ENCODE measurements at regions not wholly inside any gene's neighbourhood (a gene's known extent, or its start where the extent isn't known, plus 50 kb on each side); places are given as distances from the start of the nearest gene placed in this dataset.

DNA sequence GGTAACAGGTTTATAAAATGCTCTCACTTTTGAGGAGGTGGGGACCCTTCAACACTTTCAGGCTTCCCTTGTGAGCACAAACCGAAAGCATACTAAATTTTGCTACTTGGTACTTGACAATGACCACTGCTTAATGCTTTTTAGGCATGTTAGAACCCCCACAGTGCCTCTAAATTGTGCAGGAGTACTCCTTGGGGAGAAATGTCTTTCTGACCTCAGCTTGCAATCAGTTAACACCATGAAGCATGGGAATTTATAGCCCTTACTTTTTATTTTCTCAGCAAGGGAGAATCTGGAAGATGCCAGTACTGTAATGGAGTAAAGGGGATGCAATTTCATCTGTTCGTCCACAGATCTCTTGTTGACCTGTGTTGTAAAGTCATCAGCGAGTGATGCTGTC is 308.9 kb upstream of the TBC1D5 start:
- ChIA-PET CTCF (no interaction called here), POLR2A (no interaction called here)
- no peak for TF ChIP-seq ELF4 (IDR thresholded peaks at IDR 0.05)
- TF ChIP-seq TARDBP (IDR thresholded peaks at IDR 0.05), result no peak
- TF ChIP-seq, protein P1, sequence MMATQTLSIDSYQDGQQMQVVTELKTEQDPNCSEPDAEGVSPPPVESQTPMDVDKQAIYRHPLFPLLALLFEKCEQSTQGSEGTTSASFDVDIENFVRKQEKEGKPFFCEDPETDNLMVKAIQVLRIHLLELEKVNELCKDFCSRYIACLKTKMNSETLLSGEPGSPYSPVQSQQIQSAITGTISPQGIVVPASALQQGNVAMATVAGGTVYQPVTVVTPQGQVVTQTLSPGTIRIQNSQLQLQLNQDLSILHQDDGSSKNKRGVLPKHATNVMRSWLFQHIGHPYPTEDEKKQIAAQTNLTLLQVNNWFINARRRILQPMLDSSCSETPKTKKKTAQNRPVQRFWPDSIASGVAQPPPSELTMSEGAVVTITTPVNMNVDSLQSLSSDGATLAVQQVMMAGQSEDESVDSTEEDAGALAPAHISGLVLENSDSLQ (IDR thresholded peaks at IDR 0.05), result no peak
- no peak for TF ChIP-seq CTBP1 (IDR thresholded peaks at IDR 0.05; ENCODE audit: borderline replicate concordance)
- no peak for TF ChIP-seq ARNT (IDR thresholded peaks at IDR 0.05)
- TF ChIP-seq SP1 (IDR thresholded peaks at IDR 0.05), result no peak
- no peak for TF ChIP-seq NFRKB (IDR thresholded peaks at IDR 0.05)
- TF ChIP-seq L3MBTL2 (conservative IDR thresholded peaks at IDR 0.05), result no peak
- TF ChIP-seq HDGF (IDR thresholded peaks at IDR 0.05; ENCODE audit: borderline replicate concordance), result no peak
- no peak for TF ChIP-seq ZNF384 (IDR thresholded peaks at IDR 0.05)
- TF ChIP-seq SUZ12 (IDR thresholded peaks at IDR 0.05), result no peak
- no peak for TF ChIP-seq FOXK2 (IDR thresholded peaks at IDR 0.05)
- TF ChIP-seq FOXA1 (IDR thresholded peaks at IDR 0.05), result no peak
- TF ChIP-seq BHLHE40 (IDR thresholded peaks at IDR 0.05; ENCODE audit: borderline replicate concordance), result no peak
- no peak for TF ChIP-seq FOXM1 (IDR thresholded peaks at IDR 0.05; ENCODE audit: borderline replicate concordance)
- no peak for TF ChIP-seq LEF1 (IDR thresholded peaks at IDR 0.05; ENCODE audit: borderline replicate concordance)
- DNase-seq (ENCODE audit: extremely low spot score), result no peak

DNA sequence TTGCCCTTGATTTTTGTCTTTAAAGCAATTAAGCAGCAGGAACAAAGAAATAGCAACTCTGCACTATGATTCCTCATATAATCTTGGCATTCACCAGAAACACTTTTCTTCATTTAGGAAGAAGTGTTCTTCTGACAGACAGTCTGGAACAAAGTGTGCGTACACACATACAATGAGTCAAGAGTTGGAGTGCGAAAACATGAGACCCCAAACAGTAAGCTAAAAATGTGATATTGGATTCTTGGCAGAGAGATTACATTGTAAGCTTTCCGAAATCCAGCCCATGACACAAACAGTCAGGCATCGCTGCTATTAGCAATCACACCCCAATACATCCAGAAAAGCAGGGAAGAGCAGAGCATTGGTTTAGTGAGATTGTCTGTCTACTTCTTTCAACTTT is 306.7 kb upstream of the TBC1D5 start:
- TF ChIP-seq FOXA1 (IDR thresholded peaks at IDR 0.05), result no peak
- TF ChIP-seq ARNT (IDR thresholded peaks at IDR 0.05), result no peak
- no peak for TF ChIP-seq SP1 (IDR thresholded peaks at IDR 0.05)
- no peak for TF ChIP-seq TARDBP (IDR thresholded peaks at IDR 0.05)
- TF ChIP-seq CTBP1 (IDR thresholded peaks at IDR 0.05; ENCODE audit: borderline replicate concordance), result no peak
- TF ChIP-seq FOXM1 (IDR thresholded peaks at IDR 0.05; ENCODE audit: borderline replicate concordance), result no peak
- TF ChIP-seq, protein P1 (IDR thresholded peaks at IDR 0.05), result no peak
- no peak for TF ChIP-seq ZNF384 (IDR thresholded peaks at IDR 0.05)
- TF ChIP-seq BHLHE40 (IDR thresholded peaks at IDR 0.05; ENCODE audit: borderline replicate concordance), result no peak
- no peak for TF ChIP-seq NFRKB (IDR thresholded peaks at IDR 0.05)
- no peak for TF ChIP-seq LEF1 (IDR thresholded peaks at IDR 0.05; ENCODE audit: borderline replicate concordance)
- no peak for TF ChIP-seq ELF4 (IDR thresholded peaks at IDR 0.05)
- TF ChIP-seq HDGF (IDR thresholded peaks at IDR 0.05; ENCODE audit: borderline replicate concordance), result no peak
- no peak for TF ChIP-seq SUZ12 (IDR thresholded peaks at IDR 0.05)
- no peak for TF ChIP-seq FOXK2 (IDR thresholded peaks at IDR 0.05)
- no peak for TF ChIP-seq L3MBTL2 (conservative IDR thresholded peaks at IDR 0.05)
- CTCF ChIA-PET, result no interaction called here
- POLR2A ChIA-PET, result no interaction called here

DNA sequence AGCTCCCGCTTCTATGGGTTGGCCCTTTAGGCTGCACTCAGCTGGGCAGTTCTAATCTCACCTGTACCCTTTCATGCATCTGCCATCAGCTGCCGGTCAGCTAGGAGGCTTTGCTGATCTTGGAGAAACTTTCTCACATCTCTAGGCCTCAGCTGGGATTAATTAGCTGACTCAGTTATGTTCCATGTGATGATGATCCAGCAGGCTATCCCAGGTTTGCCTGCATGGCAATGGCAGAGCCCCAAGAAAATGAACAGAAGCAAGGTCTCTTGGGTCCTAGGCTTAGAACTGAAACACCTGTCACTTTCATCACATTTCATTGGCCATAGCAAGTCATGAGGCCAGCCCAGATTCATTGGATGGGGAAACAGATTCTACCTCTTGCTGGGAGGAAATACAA is 304.6 kb upstream of the TBC1D5 start:
- no peak for DNase-seq (ENCODE audit: extremely low spot score)
- ChIA-PET CTCF (no interaction called here), POLR2A (no interaction called here)
- no peak for TF ChIP-seq TARDBP (IDR thresholded peaks at IDR 0.05)

More for the DNA sequence above, 306.7 kb upstream of the TBC1D5 start:
- DNase-seq (ENCODE audit: extremely low spot score), result no peak

DNA sequence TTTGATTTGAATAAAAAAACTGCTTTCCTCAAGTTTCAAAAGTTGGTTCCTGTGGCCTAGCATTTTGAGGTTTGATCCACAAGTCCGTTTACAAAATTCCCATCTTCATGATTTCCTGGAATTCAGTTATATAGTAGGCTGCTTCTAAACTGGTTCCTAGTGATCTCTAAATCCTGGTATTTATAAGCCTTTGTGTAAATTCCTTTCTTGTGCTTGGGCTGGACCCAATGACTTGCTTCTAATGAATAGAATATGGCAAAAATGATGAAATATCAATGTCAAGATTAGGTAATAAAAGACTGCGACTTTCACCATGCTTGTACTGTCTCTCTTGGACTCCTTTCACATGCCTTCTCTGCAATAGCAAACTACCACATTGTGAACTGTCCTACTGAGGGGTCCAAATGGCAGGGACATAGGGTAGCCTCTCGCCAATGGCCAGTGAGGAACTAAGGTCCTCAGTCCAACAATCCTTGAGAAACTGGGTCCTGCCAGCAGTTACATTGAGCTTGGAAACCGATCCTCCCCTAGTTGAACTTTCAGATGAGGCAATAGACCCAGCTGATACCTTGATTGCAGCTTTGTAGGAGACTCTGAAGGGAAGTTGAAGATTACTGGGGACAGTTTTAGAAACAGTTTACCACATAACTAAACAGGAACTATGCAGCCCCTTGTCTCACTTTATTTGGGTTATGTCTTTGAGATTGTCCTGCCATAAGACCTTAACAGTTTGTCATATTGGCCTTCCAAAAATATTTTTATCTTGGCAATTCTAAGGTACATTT is 303.9 kb upstream of the TBC1D5 start:
- CTCF ChIA-PET, result no interaction called here
- POLR2A ChIA-PET, result no interaction called here
- DNase-seq (ENCODE audit: extremely low spot score), result no peak
- no peak for TF ChIP-seq ARNT (IDR thresholded peaks at IDR 0.05)
- TF ChIP-seq NFRKB (IDR thresholded peaks at IDR 0.05), result no peak
- no peak for TF ChIP-seq BHLHE40 (IDR thresholded peaks at IDR 0.05; ENCODE audit: borderline replicate concordance)
- no peak for TF ChIP-seq FOXA1 (IDR thresholded peaks at IDR 0.05)
- TF ChIP-seq FOXM1 (IDR thresholded peaks at IDR 0.05; ENCODE audit: borderline replicate concordance), result no peak
- no peak for TF ChIP-seq LEF1 (IDR thresholded peaks at IDR 0.05; ENCODE audit: borderline replicate concordance)
- no peak for TF ChIP-seq ELF4 (IDR thresholded peaks at IDR 0.05)
- no peak for TF ChIP-seq L3MBTL2 (conservative IDR thresholded peaks at IDR 0.05)
- no peak for TF ChIP-seq FOXK2 (IDR thresholded peaks at IDR 0.05)
- no peak for TF ChIP-seq TARDBP (IDR thresholded peaks at IDR 0.05)
- TF ChIP-seq ZNF384 (IDR thresholded peaks at IDR 0.05), result no peak
- TF ChIP-seq SUZ12 (IDR thresholded peaks at IDR 0.05), result no peak
- TF ChIP-seq HDGF (IDR thresholded peaks at IDR 0.05; ENCODE audit: borderline replicate concordance), result no peak
- TF ChIP-seq SP1 (IDR thresholded peaks at IDR 0.05), result no peak

DNA sequence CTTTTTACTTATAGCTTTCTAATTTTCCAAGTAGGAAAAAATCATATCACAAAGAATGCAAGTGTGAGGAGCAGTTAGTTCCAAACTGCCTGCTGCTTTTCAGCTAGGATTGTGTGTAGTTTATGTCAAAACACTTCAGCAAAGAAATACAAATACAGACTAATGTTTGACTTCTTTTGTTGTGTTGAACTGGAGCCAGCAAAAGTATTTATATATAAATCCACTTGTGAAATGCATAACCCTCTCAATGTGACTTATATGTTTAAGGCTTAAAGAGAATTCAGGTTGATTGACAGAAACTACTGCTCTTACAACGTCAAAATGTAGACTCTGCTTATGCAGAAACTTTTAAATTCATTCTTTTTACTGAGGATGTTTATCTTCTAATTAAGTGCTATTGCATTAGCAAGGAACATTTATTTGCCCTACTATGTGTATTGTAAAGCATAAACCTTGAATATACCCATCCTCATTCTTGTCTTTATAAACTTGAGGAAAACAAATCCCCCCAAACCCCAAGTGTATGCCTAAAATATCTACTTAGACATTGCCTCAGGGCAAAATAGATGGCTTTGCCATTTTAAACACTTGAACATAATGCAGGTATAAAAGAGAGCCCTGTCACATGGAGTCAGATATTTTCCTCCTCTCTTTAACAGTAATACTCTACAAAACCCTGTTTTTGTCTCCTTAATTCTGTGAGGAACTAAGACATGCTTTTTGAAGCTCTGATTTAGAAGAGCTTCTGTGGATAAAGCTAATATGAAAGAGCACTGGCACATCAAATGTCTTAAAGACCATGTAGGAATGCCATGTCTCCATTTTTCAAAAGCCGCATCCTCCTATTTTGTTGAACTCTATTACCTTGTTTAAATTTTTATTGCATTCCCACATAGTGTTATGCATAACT is 302.8 kb upstream of the TBC1D5 start:
- POLR2A ChIA-PET, result no interaction called here
- DNase-seq (ENCODE audit: extremely low spot score), result no peak
- TF ChIP-seq FOXK2 (IDR thresholded peaks at IDR 0.05) (no peak), FOXA1 (IDR thresholded peaks at IDR 0.05) (no peak), LEF1 (IDR thresholded peaks at IDR 0.05; ENCODE audit: borderline replicate concordance) (no peak), ELF4 (IDR thresholded peaks at IDR 0.05) (no peak), TARDBP (IDR thresholded peaks at IDR 0.05) (no peak), SUZ12 (IDR thresholded peaks at IDR 0.05) (no peak), L3MBTL2 (conservative IDR thresholded peaks at IDR 0.05) (no peak), BHLHE40 (IDR thresholded peaks at IDR 0.05; ENCODE audit: borderline replicate concordance) (no peak), ZNF384 (IDR thresholded peaks at IDR 0.05) (no peak), HDGF (IDR thresholded peaks at IDR 0.05; ENCODE audit: borderline replicate concordance) (no peak), SP1 (IDR thresholded peaks at IDR 0.05) (no peak), FOXM1 (IDR thresholded peaks at IDR 0.05; ENCODE audit: borderline replicate concordance) (no peak), CTBP1 (IDR thresholded peaks at IDR 0.05; ENCODE audit: borderline replicate concordance) (no peak), ARNT (IDR thresholded peaks at IDR 0.05) (no peak), NFRKB (IDR thresholded peaks at IDR 0.05) (no peak)
- TF ChIP-seq, protein P1 (IDR thresholded peaks at IDR 0.05), result no peak
- CTCF ChIA-PET, result no interaction called here

Measured in HEK293T (cell line).